ENCODE measurements at regions not wholly inside any gene's neighbourhood (a gene's known extent, or its start where the extent isn't known, plus 50 kb on each side); places are given as distances from the start of the nearest gene placed in this dataset.

GRCh38 chr5:3489239-3489843 lies 106.3 kb upstream of the IRX1 start:
- no peak for TF ChIP-seq CTCF (conservative IDR thresholded peaks at IDR 0.05; ENCODE audit: low read depth, low read length)
- TF ChIP-seq EZH2 (IDR thresholded peaks at IDR 0.05; ENCODE audit: low read length, unreplicated experiment), result no peak
- no peak for TF ChIP-seq EZH2phosphoT487 (IDR thresholded peaks at IDR 0.05; ENCODE audit: borderline replicate concordance, low read length)
